ENCODE measurements at regions not wholly inside any gene's neighbourhood (a gene's known extent, or its start where the extent isn't known, plus 50 kb on each side); places are given as distances from the start of the nearest gene placed in this dataset.

DNA sequence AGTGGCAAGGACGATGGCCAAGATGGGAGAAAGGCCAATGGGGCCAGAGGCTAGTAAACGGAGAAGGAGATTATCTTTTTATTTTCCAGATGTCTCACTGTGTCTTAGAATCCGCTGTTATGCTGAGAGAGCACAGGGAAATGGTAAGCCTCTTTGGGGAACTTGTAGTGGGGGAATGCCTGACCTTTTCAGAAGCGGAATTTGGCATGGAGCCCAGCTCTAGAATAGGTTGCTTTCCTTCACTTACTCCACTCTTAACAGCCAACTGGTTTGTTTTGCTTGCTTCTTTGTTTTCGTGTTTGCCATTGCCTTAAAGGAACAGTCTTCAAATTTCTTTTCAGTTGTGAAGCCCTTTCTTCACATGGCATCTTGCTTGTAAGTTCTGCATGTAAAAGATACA is 316.2 kb upstream of the THRB start:
- TF ChIP-seq POLR2A (IDR thresholded peaks at IDR 0.05; ENCODE audit: low read length) (no peak), KDM1A (IDR thresholded peaks at IDR 0.05; ENCODE audit: low read depth) (no peak), REST (IDR thresholded peaks at IDR 0.05) (no peak), NR3C1 (IDR thresholded peaks at IDR 0.05) (no peak), MYC (IDR thresholded peaks at IDR 0.05; ENCODE audit: borderline replicate concordance, low read length) (no peak), CBX8 (IDR thresholded peaks at IDR 0.05) (no peak), JUNB (IDR thresholded peaks at IDR 0.05) (no peak), HDAC2 (IDR thresholded peaks at IDR 0.05) (no peak), EHMT2 (IDR thresholded peaks at IDR 0.05; ENCODE audit: low read depth) (no peak), SMC3 (IDR thresholded peaks at IDR 0.05) (no peak), HOXB5 (CRISPR knock-in tag; IDR thresholded peaks at IDR 0.05) (no peak)
- TF ChIP-seq, protein P1, sequence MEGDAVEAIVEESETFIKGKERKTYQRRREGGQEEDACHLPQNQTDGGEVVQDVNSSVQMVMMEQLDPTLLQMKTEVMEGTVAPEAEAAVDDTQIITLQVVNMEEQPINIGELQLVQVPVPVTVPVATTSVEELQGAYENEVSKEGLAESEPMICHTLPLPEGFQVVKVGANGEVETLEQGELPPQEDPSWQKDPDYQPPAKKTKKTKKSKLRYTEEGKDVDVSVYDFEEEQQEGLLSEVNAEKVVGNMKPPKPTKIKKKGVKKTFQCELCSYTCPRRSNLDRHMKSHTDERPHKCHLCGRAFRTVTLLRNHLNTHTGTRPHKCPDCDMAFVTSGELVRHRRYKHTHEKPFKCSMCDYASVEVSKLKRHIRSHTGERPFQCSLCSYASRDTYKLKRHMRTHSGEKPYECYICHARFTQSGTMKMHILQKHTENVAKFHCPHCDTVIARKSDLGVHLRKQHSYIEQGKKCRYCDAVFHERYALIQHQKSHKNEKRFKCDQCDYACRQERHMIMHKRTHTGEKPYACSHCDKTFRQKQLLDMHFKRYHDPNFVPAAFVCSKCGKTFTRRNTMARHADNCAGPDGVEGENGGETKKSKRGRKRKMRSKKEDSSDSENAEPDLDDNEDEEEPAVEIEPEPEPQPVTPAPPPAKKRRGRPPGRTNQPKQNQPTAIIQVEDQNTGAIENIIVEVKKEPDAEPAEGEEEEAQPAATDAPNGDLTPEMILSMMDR (IDR thresholded peaks at IDR 0.05) = no peak
- TF ChIP-seq, protein P2, sequence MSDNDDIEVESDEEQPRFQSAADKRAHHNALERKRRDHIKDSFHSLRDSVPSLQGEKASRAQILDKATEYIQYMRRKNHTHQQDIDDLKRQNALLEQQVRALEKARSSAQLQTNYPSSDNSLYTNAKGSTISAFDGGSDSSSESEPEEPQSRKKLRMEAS (IDR thresholded peaks at IDR 0.05) = no peak
